ENCODE measurements at regions not wholly inside any gene's neighbourhood (a gene's known extent, or its start where the extent isn't known, plus 50 kb on each side); places are given as distances from the start of the nearest gene placed in this dataset.
"Not testable (repeated sequence)": the region's sequence is repeated elsewhere in the genome, so short reads cannot be mapped to it uniquely, and the experiment has no call there.

- DNase-seq: no peak
Measured at GRCh38 chr10:33776419-33777070, 442.1 kb upstream of the NRP1 start.

- no peak for DNase-seq
Measured at GRCh38 chr10:33774857-33775256, 440.4 kb upstream of the NRP1 start.

- no peak for DNase-seq
Measured at GRCh38 chr10:33773886-33774480, 439.5 kb upstream of the NRP1 start.

DNA sequence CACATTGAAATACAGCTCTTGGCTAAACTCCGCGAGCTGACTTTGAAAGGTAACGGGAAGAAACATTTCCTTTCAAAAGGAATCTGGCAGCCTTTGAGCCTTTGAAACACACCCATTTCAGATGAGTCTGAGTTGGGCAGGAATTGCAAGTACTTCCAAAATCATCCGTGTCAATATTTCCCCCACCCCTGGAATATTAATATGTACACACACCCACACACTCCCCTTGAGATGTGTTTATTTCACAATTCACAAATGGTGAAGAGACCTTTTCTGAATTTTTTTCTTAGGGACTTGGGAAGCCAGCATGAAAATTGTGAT, 438.7 kb upstream of the NRP1 start:
- DNase-seq: no peak

DNA sequence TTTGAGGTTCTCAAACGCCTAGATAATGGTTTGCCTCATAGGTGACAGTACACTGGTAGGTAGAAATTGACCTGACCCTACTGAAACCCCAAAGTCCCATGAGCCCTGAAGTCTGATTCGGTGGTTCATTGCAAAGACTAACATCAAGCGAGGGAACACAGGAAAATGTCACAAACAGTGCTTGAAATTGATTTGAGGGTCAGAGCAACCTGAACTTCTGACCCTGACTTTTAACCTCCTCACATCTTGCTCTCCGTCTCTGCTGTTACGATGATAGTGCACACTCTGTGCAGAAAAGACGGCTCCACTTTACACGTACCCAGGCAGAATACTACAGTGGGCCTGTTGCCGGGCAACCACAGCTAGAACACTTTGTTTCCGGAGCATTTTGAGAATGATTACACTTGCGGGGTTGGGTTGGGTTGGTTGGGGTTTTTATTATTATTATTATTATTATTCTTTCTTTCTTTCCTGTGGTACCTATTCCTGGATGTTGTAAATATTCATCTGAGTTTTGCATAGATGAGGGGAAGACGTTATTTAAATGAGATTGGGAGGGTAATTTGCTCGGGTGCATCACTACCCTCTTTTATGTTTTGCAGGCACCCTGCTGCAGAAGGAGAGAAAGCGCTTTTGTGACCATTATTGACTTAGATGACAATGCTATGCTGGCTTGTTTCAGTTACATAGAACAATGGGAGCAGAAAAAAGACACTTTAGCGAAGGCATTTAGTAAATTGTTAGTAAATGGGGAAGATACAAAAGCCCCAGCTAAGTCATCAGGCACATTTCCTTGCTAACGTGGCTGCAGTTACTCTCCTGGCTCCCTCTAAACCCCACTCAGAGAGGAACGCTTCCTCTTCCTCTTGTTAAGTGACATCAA, 438.1 kb upstream of the NRP1 start:
- DNase-seq: no peak

GRCh38 chr10:33771856-33772255, 437.4 kb upstream of the NRP1 start:
- not testable (repeated sequence) for DNase-seq

DNA sequence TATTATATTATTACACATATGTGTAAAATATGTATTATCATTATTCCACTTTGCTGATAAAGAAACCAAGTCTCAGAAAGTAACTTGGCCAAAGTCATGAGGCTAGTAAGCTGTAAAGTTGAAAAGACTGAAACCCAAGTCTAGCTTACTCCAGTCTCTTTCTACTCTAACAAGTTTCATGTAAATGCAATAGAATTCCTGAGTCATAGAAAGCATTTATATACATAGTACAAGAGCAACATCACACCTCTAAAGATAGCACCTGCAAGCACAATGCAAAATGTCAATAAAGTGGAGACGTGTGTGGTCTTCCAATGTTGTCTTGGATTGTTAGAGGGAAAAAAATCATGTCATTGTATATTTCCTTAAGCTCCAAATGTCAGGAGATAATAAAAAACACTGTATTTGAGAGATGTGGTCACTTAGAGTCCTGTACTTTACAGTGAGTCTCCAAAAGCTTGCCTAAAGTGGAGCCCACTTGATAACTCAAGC, 430.3 kb upstream of the NRP1 start:
- no peak for DNase-seq

DNA sequence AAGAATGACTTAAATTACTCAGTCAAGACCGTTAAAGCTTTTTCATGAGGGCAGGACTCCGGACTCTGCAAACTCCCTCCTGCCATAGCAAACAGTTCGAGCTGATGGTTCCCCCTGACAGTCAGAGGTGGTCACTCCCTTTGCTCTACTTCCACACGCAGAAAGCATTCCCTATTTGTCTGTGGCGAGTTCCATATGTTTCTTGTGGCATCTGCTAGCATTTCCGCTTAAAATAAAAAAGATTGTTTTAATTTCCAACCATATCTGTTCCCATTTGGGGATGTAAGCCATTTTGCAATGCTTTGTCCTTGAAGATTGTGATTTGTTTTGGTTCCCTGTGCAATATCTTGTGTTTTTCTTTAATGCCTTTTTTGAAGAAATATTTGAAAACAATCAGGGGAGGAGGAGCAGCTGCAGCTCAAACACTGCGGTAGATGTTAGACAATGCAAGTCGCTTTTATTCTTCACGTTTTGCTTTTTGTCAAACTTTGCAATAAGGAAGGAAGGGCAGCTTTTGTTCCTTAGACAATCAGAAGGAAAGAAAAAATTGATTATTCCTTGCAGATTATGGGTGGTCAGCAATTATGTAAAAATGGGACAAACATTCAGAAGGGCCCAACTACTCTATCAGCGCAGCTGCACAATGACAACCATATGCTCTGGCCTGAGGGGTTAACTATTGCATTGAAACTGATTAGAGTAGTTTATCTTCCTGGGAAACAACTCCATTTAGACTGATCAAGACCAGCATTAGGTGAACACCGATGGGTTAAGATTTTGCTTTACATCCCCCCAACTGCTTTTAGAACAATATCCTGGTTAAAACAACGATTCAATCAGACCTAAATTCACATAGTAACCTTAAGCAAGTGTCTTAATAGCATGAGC, 425.8 kb upstream of the NRP1 start:
- no peak for DNase-seq

GRCh38 chr10:33759191-33759590, 424.7 kb upstream of the NRP1 start:
- no peak for DNase-seq

- no peak for DNase-seq
Measured at GRCh38 chr10:33758299-33758698, 423.8 kb upstream of the NRP1 start.

GRCh38 chr10:33754052-33754451, 419.6 kb upstream of the NRP1 start:
- no peak for DNase-seq

DNA sequence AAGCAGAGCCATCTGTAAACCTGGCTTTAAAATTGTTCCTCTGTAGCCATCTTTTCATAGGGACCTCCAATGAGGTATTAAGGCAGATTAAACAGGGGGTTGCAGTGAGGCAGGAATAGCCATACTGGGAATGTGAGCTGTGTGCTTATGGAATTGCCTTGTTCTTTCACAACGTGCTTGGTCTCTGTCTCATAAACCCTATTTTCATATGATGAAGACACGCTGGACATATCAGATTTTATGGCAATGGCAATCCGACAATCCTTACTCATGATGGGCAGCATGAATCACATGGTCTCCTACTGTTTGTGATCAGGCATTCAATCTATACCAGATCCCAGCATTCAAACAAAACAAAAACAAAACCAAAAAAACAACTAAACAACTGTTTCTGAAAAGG, 418.9 kb upstream of the NRP1 start:
- DNase-seq: no peak

DNA sequence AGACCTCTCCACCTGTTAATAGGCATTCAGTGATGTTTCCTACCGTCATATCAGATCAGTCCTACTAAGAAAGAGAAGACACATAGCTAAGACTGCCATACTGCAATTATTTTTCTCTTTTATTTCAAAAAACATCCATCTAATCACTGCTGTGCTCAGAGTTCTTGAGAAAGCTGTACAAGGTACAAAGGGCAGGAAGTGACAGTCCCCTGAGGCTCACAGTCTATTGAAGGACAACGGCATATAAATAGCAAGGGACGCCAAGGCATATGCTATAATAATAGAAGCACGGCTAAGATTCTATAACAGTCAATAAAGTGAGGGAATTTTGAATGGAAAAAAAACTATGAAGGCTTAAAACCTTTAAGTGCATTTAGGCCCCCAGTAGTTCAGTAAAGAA, 415.3 kb upstream of the NRP1 start:
- no peak for DNase-seq

DNA sequence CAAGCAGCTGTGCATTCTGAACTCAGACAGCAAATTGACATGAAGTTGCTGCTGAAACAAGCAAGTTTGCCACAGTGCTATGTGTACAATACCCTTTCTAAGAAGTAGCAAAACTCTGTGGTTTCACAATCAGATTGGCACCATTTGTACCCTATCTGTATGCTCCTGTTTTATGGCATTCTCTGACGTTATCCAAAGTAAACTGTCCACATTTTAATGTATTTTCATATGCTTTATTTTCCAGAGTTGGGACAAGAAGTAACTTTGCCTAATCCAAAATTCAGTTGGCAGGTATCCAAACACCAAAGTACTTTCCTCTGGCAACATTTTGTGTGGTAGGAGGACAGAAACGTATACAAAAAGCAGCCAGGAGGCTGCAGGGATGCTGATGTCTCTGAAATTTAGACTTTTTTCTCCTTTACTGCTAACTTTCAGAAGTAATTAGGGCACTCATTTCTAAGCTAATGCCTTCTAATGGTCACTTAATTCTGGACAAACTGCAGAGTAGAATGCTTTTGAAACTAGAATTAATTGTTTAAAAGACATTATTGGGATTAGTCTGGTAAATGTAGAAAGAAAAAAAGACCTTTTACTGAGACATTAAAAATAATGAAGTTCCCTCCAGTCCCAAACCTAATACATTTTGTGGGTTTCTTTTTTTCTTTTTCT, 414.7 kb upstream of the NRP1 start:
- DNase-seq: no peak

GRCh38 chr10:33746836-33747268, 412.4 kb upstream of the NRP1 start:
- no peak for DNase-seq

GRCh38 chr10:33746186-33746585, 411.7 kb upstream of the NRP1 start:
- no peak for DNase-seq

DNA sequence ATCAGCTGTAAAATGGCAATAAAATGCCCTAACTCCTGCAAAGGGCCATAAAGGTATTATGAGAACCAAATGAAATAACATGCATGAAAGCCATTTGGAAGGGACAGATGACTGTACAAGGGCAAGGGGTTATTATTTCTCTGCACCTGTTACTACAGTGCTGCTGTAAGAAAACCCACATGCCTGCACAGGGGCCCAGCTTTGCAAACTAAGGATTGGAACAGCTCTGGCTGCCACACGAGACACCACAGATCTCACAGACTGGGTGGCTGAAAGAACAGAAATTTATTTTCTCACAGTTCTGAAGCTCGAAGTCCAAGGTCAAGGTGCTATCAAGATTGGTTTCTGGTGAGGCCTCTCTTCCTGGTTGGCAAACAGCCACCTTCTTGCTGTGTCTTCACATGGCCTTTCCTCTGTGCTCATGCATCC, 409.0 kb upstream of the NRP1 start:
- DNase-seq: no peak

- no peak for DNase-seq
Measured at GRCh38 chr10:33739031-33739430, 404.6 kb upstream of the NRP1 start.

DNA sequence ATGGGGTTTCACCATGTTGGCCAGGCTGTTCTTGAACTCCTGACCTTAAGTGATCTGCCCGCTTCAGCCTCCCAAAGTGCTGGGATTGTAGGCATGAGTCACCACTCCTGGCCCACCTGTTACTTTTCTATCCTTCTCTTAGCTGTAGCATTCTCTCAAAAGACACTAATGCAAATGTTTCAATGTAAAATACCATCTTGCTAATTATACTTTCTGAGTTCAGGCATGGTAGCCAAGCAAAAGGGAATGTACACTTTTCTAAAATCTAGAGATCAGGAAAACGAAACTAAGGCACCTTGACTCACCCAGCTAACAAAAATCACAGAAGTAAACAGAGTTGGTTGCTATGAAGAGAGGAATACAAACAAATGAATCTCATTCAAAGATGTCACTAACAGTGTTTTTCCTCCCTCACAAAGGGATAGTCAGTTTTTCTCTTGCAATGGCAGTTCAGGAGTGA, 401.0 kb upstream of the NRP1 start:
- DNase-seq: no peak

- DNase-seq: no peak
Measured at GRCh38 chr10:33734393-33735155, 400.1 kb upstream of the NRP1 start.

DNA sequence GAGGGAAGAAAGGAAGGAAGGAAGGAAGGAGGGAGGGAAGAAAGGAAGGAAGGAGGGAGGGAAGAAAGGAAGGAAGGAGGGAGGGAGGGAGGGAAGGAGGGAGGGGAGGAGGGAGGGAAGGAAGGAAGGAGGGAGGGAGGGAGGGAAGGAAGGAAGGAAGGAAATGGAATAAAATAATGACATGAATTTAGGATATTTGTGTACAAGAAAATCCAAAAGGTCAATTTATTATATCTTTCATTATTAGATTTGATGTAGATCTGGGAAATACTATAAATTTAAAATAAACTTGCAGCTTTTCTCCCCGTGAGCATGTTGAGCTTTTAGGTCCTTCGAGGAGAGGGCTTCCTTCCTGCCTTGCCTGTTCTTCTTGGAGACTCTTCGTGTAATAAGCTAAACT, 398.6 kb upstream of the NRP1 start:
- no peak for DNase-seq

Measured in T-helper 2 cell (primary cell).